ENCODE measurements at regions not wholly inside any gene's neighbourhood (a gene's known extent, or its start where the extent isn't known, plus 50 kb on each side); places are given as distances from the start of the nearest gene placed in this dataset.
"Not testable (repeated sequence)": the region's sequence is repeated elsewhere in the genome, so short reads cannot be mapped to it uniquely, and the experiment has no call there.

DNA sequence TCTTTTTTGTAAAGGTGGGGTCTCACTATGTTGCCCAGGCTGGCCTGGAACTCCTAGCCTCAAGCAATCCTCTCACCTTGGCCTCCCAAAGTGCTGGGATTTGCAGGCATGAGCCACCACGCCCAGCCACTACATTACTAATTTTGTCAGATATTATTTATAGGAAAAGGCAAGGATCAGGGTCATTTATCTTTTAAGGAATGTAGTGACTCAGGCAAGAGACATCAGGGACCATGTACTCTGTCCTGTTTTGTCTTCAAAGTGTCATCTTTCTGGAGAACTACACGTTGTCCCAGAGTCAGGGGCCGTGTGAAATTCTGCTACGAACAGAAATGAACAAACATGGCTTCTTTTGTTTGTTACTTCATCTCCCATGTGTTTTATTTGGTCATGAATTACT, 105.3 kb downstream of the NPTX2 start:
- Histone ChIP-seq H3K4me1 (ENCODE audit: control insufficient read depth, insufficient read depth, low read length, poor library complexity, severe bottlenecking) (no peaks in the 10 kb centered on the region), H3K36me3 (ENCODE audit: control insufficient read depth, insufficient read depth, low read length) (no peaks in the 10 kb centered on the region), H3K4me3 (ENCODE audit: insufficient read depth, low read depth, low read length, poor library complexity, severe bottlenecking) (no peak overlapping the region), H3K27ac (ENCODE audit: insufficient read depth, low read length, poor library complexity, severe bottlenecking) (no peak overlapping the region), H3K9me3 (ENCODE audit: control insufficient read depth, low read length) (no peaks in the 10 kb centered on the region), H3K27me3 (replicated peaks; ENCODE audit: control insufficient read depth, insufficient read depth, low read length, poor library complexity, severe bottlenecking) (no peaks in the 10 kb centered on the region)
- DNase-seq: no peak

GRCh38 chr7:98724591-98724990, 107.5 kb downstream of the NPTX2 start:
- H3K4me3 ChIP-seq (ENCODE audit: insufficient read depth, low read depth, low read length, poor library complexity, severe bottlenecking): no peak overlapping the region
- no peaks in the 10 kb centered on the region for H3K27me3 ChIP-seq (replicated peaks; ENCODE audit: control insufficient read depth, insufficient read depth, low read length, poor library complexity, severe bottlenecking)
- no peaks in the 10 kb centered on the region for H3K4me1 ChIP-seq (ENCODE audit: control insufficient read depth, insufficient read depth, low read length, poor library complexity, severe bottlenecking)
- no peak overlapping the region for H3K27ac ChIP-seq (ENCODE audit: insufficient read depth, low read length, poor library complexity, severe bottlenecking)
- no peaks in the 10 kb centered on the region for H3K36me3 ChIP-seq (ENCODE audit: control insufficient read depth, insufficient read depth, low read length)
- no peak for DNase-seq
- H3K9me3 ChIP-seq (ENCODE audit: control insufficient read depth, low read length): no peaks in the 10 kb centered on the region

- H3K27me3 ChIP-seq (replicated peaks; ENCODE audit: control insufficient read depth, insufficient read depth, low read length, poor library complexity, severe bottlenecking): no peaks in the 10 kb centered on the region
- no peak overlapping the region for H3K4me3 ChIP-seq (ENCODE audit: insufficient read depth, low read depth, low read length, poor library complexity, severe bottlenecking)
- H3K27ac ChIP-seq (ENCODE audit: insufficient read depth, low read length, poor library complexity, severe bottlenecking): no peak overlapping the region
- no peak for DNase-seq
- no peaks in the 10 kb centered on the region for H3K4me1 ChIP-seq (ENCODE audit: control insufficient read depth, insufficient read depth, low read length, poor library complexity, severe bottlenecking)
- H3K9me3 ChIP-seq (ENCODE audit: control insufficient read depth, low read length): no peaks in the 10 kb centered on the region
- no peaks in the 10 kb centered on the region for H3K36me3 ChIP-seq (ENCODE audit: control insufficient read depth, insufficient read depth, low read length)
Observed at GRCh38 chr7:98727146-98727709, 110.1 kb downstream of the NPTX2 start.

GRCh38 chr7:98728555-98728954, 111.5 kb downstream of the NPTX2 start:
- DNase-seq: no peak
- Histone ChIP-seq H3K36me3 (ENCODE audit: control insufficient read depth, insufficient read depth, low read length) (no peaks in the 10 kb centered on the region), H3K9me3 (ENCODE audit: control insufficient read depth, low read length) (no peaks in the 10 kb centered on the region)

DNA sequence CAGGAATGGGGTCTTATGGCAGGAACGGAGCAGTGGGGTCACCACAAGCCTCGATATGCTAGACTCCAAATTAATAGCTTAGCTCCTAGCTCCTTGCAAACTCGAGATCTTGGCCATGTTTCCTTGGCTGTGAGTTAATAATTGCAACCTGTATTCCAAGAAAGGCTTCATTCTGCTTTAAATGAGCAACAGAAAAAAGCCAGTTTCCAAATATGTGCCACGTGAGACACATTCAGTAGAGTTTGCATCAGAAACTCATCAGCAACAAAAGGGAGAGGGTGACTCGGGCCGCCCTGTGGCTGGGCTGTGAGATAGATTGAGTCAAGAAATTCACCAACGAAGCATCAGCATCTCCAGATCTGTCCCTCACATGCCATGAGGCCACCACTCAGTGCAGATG, 112.0 kb downstream of the NPTX2 start:
- Histone ChIP-seq H3K4me3 (ENCODE audit: insufficient read depth, low read depth, low read length, poor library complexity, severe bottlenecking) (no peak overlapping the region), H3K9me3 (ENCODE audit: control insufficient read depth, low read length) (no peaks in the 10 kb centered on the region), H3K36me3 (ENCODE audit: control insufficient read depth, insufficient read depth, low read length) (no peaks in the 10 kb centered on the region), H3K27me3 (replicated peaks; ENCODE audit: control insufficient read depth, insufficient read depth, low read length, poor library complexity, severe bottlenecking) (no peaks in the 10 kb centered on the region), H3K4me1 (ENCODE audit: control insufficient read depth, insufficient read depth, low read length, poor library complexity, severe bottlenecking) (no peaks in the 10 kb centered on the region), H3K27ac (ENCODE audit: insufficient read depth, low read length, poor library complexity, severe bottlenecking) (no peak overlapping the region)
- no peak for DNase-seq

More at GRCh38 chr7:98728555-98728954, 111.5 kb downstream of the NPTX2 start:
- no peak overlapping the region for H3K27ac ChIP-seq (ENCODE audit: insufficient read depth, low read length, poor library complexity, severe bottlenecking)
- H3K4me1 ChIP-seq (ENCODE audit: control insufficient read depth, insufficient read depth, low read length, poor library complexity, severe bottlenecking): no peaks in the 10 kb centered on the region
- no peak overlapping the region for H3K4me3 ChIP-seq (ENCODE audit: insufficient read depth, low read depth, low read length, poor library complexity, severe bottlenecking)
- H3K27me3 ChIP-seq (replicated peaks; ENCODE audit: control insufficient read depth, insufficient read depth, low read length, poor library complexity, severe bottlenecking): no peaks in the 10 kb centered on the region

- Histone ChIP-seq H3K36me3 (ENCODE audit: control insufficient read depth, insufficient read depth, low read length) (no peaks in the 10 kb centered on the region), H3K4me3 (ENCODE audit: insufficient read depth, low read depth, low read length, poor library complexity, severe bottlenecking) (no peak overlapping the region), H3K4me1 (ENCODE audit: control insufficient read depth, insufficient read depth, low read length, poor library complexity, severe bottlenecking) (no peaks in the 10 kb centered on the region), H3K27ac (ENCODE audit: insufficient read depth, low read length, poor library complexity, severe bottlenecking) (no peak overlapping the region), H3K9me3 (ENCODE audit: control insufficient read depth, low read length) (no peaks in the 10 kb centered on the region), H3K27me3 (replicated peaks; ENCODE audit: control insufficient read depth, insufficient read depth, low read length, poor library complexity, severe bottlenecking) (no peaks in the 10 kb centered on the region)
- DNase-seq: no peak
Observed at GRCh38 chr7:98730326-98730725, 113.2 kb downstream of the NPTX2 start.

- no peak overlapping the region for H3K4me3 ChIP-seq (ENCODE audit: insufficient read depth, low read depth, low read length, poor library complexity, severe bottlenecking)
- H3K9me3 ChIP-seq (ENCODE audit: control insufficient read depth, low read length): no peaks in the 10 kb centered on the region
- no peaks in the 10 kb centered on the region for H3K27me3 ChIP-seq (replicated peaks; ENCODE audit: control insufficient read depth, insufficient read depth, low read length, poor library complexity, severe bottlenecking)
- no peak for DNase-seq
- H3K36me3 ChIP-seq (ENCODE audit: control insufficient read depth, insufficient read depth, low read length): no peaks in the 10 kb centered on the region
- no peaks in the 10 kb centered on the region for H3K4me1 ChIP-seq (ENCODE audit: control insufficient read depth, insufficient read depth, low read length, poor library complexity, severe bottlenecking)
- H3K27ac ChIP-seq (ENCODE audit: insufficient read depth, low read length, poor library complexity, severe bottlenecking): no peak overlapping the region
Observed at GRCh38 chr7:98731651-98732050, 114.6 kb downstream of the NPTX2 start.

DNA sequence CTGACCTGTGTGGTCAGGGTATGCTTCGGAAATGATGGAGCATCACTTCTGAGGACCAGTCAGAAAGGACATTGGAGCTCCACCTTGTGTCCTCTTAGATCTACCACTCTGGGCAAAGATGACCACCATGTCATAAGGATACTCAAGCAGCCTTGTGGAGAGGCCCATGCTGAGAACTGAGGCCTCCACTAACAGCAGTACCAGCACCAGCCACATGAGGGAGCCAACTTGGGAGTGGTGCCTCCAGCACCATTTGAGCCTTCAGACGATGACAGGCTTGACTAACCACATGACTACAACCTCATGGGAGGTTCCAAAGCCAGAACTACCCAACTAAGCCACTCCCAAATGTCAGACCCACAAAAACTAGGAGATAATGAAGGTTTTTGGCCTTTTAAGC, 116.0 kb downstream of the NPTX2 start:
- Histone ChIP-seq H3K4me3 (ENCODE audit: insufficient read depth, low read depth, low read length, poor library complexity, severe bottlenecking) (no peak overlapping the region), H3K27me3 (replicated peaks; ENCODE audit: control insufficient read depth, insufficient read depth, low read length, poor library complexity, severe bottlenecking) (no peaks in the 10 kb centered on the region), H3K36me3 (ENCODE audit: control insufficient read depth, insufficient read depth, low read length) (no peaks in the 10 kb centered on the region), H3K9me3 (ENCODE audit: control insufficient read depth, low read length) (no peaks in the 10 kb centered on the region), H3K4me1 (ENCODE audit: control insufficient read depth, insufficient read depth, low read length, poor library complexity, severe bottlenecking) (no peaks in the 10 kb centered on the region), H3K27ac (ENCODE audit: insufficient read depth, low read length, poor library complexity, severe bottlenecking) (no peak overlapping the region)
- DNase-seq: no peak

- Histone ChIP-seq H3K4me1 (ENCODE audit: control insufficient read depth, insufficient read depth, low read length, poor library complexity, severe bottlenecking) (no peaks in the 10 kb centered on the region), H3K27ac (ENCODE audit: insufficient read depth, low read length, poor library complexity, severe bottlenecking) (no peak overlapping the region), H3K27me3 (replicated peaks; ENCODE audit: control insufficient read depth, insufficient read depth, low read length, poor library complexity, severe bottlenecking) (no peaks in the 10 kb centered on the region), H3K36me3 (ENCODE audit: control insufficient read depth, insufficient read depth, low read length) (no peaks in the 10 kb centered on the region), H3K4me3 (ENCODE audit: insufficient read depth, low read depth, low read length, poor library complexity, severe bottlenecking) (no peak overlapping the region), H3K9me3 (ENCODE audit: control insufficient read depth, low read length) (no peaks in the 10 kb centered on the region)
- DNase-seq: no peak
Observed at GRCh38 chr7:98735801-98736200, 118.7 kb downstream of the NPTX2 start.

GRCh38 chr7:98736461-98736860, 119.4 kb downstream of the NPTX2 start:
- not testable (repeated sequence) for DNase-seq; H3K4me1 ChIP-seq (ENCODE audit: control insufficient read depth, insufficient read depth, low read length, poor library complexity, severe bottlenecking); H3K27me3 ChIP-seq (replicated peaks; ENCODE audit: control insufficient read depth, insufficient read depth, low read length, poor library complexity, severe bottlenecking); H3K27ac ChIP-seq (ENCODE audit: insufficient read depth, low read length, poor library complexity, severe bottlenecking); H3K36me3 ChIP-seq (ENCODE audit: control insufficient read depth, insufficient read depth, low read length); H3K4me3 ChIP-seq (ENCODE audit: insufficient read depth, low read depth, low read length, poor library complexity, severe bottlenecking); H3K9me3 ChIP-seq (ENCODE audit: control insufficient read depth, low read length)

GRCh38 chr7:98737176-98737575, 120.1 kb downstream of the NPTX2 start:
- Histone ChIP-seq H3K27ac (ENCODE audit: insufficient read depth, low read length, poor library complexity, severe bottlenecking) (no peak overlapping the region), H3K9me3 (ENCODE audit: control insufficient read depth, low read length) (no peaks in the 10 kb centered on the region), H3K4me3 (ENCODE audit: insufficient read depth, low read depth, low read length, poor library complexity, severe bottlenecking) (no peak overlapping the region), H3K27me3 (replicated peaks; ENCODE audit: control insufficient read depth, insufficient read depth, low read length, poor library complexity, severe bottlenecking) (no peaks in the 10 kb centered on the region), H3K4me1 (ENCODE audit: control insufficient read depth, insufficient read depth, low read length, poor library complexity, severe bottlenecking) (no peaks in the 10 kb centered on the region), H3K36me3 (ENCODE audit: control insufficient read depth, insufficient read depth, low read length) (no peaks in the 10 kb centered on the region)
- no peak for DNase-seq
